ENCODE measurements at regions not wholly inside any gene's neighbourhood (a gene's known extent, or its start where the extent isn't known, plus 50 kb on each side); places are given as distances from the start of the nearest gene placed in this dataset.

- no peaks in the 10 kb centered on the region for H3K4me1 ChIP-seq (replicated peaks in 1 of 2)
- H3K27me3 ChIP-seq = no peaks in the 10 kb centered on the region
- DNase-seq = no peak
- H3K27ac ChIP-seq = no peak overlapping the region
- H3K4me3 ChIP-seq = no peak overlapping the region
- TF ChIP-seq POLR2A (IDR thresholded peaks at IDR 0.05) = no peak
- TF ChIP-seq CTCF (IDR thresholded peaks at IDR 0.05) = no peak
- intact Hi-C loops (cut with DNase I) = no loop called here
- H3K9me3 ChIP-seq (replicated peaks in 1 of 3) = no peaks in the 10 kb centered on the region
- no peaks in the 10 kb centered on the region for H3K36me3 ChIP-seq (replicated peaks in 1 of 2)
- WGBS, 4 donors = 64 to 76% (median 75%) methylated on average over 18 to 19 of the region's 19 CpGs
Observed at GRCh38 chr1:37133276-37134145, 99.2 kb upstream of the GRIK3 start.

GRCh38 chr1:37134599-37134998, 100.3 kb upstream of the GRIK3 start:
- no peak for DNase-seq
- H3K27ac ChIP-seq = no peak overlapping the region
- no peaks in the 10 kb centered on the region for H3K27me3 ChIP-seq
- intact Hi-C loops (cut with DNase I) = no loop called here
- H3K4me1 ChIP-seq (replicated peaks in 1 of 2) = no peaks in the 10 kb centered on the region
- H3K36me3 ChIP-seq (replicated peaks in 1 of 2) = no peaks in the 10 kb centered on the region
- 80 to 91% (median 86%) methylated on average over 4 of the region's 4 CpGs for WGBS, 4 donors
- H3K9me3 ChIP-seq (replicated peaks in 1 of 3) = no peaks in the 10 kb centered on the region
- no peak for TF ChIP-seq CTCF (IDR thresholded peaks at IDR 0.05)
- no peak overlapping the region for H3K4me3 ChIP-seq

GRCh38 chr1:37135032-37135431, 100.7 kb upstream of the GRIK3 start:
- WGBS, 4 donors = 68 to 81% (median 78%) methylated on average over 8 of the region's 8 CpGs
- TF ChIP-seq POLR2A (IDR thresholded peaks at IDR 0.05) (no peak), CTCF (IDR thresholded peaks at IDR 0.05) (no peak)
- no peaks in the 10 kb centered on the region for H3K9me3 ChIP-seq (replicated peaks in 1 of 3)
- no peak overlapping the region for H3K27ac ChIP-seq
- intact Hi-C loops (cut with DNase I) = no loop called here
- H3K4me3 ChIP-seq = no peak overlapping the region
- H3K4me1 ChIP-seq (replicated peaks in 1 of 2) = no peaks in the 10 kb centered on the region
- no peak for DNase-seq
- H3K27me3 ChIP-seq = no peaks in the 10 kb centered on the region
- no peaks in the 10 kb centered on the region for H3K36me3 ChIP-seq (replicated peaks in 1 of 2)

- H3K27ac ChIP-seq = no peak overlapping the region
- no peak overlapping the region for H3K4me3 ChIP-seq
- 54 to 70% (median 67%) methylated on average over 7 of the region's 7 CpGs for WGBS, 4 donors
- no peaks in the 10 kb centered on the region for H3K36me3 ChIP-seq (replicated peaks in 1 of 2)
- intact Hi-C loops (cut with DNase I) = no loop called here
- no peak for DNase-seq
- no peaks in the 10 kb centered on the region for H3K9me3 ChIP-seq (replicated peaks in 1 of 3)
- TF ChIP-seq POLR2A (IDR thresholded peaks at IDR 0.05) (no peak), CTCF (IDR thresholded peaks at IDR 0.05) (no peak)
- H3K4me1 ChIP-seq (replicated peaks in 1 of 2) = no peaks in the 10 kb centered on the region
- no peaks in the 10 kb centered on the region for H3K27me3 ChIP-seq
Observed at GRCh38 chr1:37137014-37137413, 102.7 kb upstream of the GRIK3 start.
